Gastrocnemius medialis (tissue), 4 donors: ENCODE measurements at regions not wholly inside any gene's neighbourhood (a gene's known extent, or its start where the extent isn't known, plus 50 kb on each side); places are given as distances from the start of the nearest gene placed in this dataset.

Source experiments
- ATAC-seq, 2 donors: fragments of 150-250 bp; one replicate each; pipeline ENCODE4 v1.9.1; 2016
- DNase-seq, 2 donors: peaks; one replicate each; pipeline ENCODE4 v3.0.0-alpha.2; 2019
- H3K27ac ChIP-seq, 4 donors: fragments of 200-600 bp; sonication (generic); 1 replicate in 1 of 4; 2 replicates in 3 of 4; pipeline ENCODE4 v1.5.1; 2016 to 2018; ENCODE audit warnings: mild to moderate bottlenecking in 2 of 4, moderate library complexity in 1 of 4
- H3K27me3 ChIP-seq, 3 donors: fragments of 200-600 bp; sonication (generic) in 2 of 3; 1 replicate in 1 of 3; 2 replicates in 2 of 3; pipeline versions ENCODE4 v1.5.1 to v1.6.0; 2016 to 2019; ENCODE audit warnings: mild to moderate bottlenecking in 1 of 3, moderate library complexity in 1 of 3
- H3K36me3 ChIP-seq, 2 donors: fragments of 200-600 bp; sonication (generic) in 1 of 2; one replicate each; pipeline ENCODE4 v1.5.1; 2017 to 2018
- H3K4me1 ChIP-seq, 2 donors: fragments of 200-600 bp; sonication (generic) in 1 of 2; one replicate each; pipeline ENCODE4 v1.5.1; 2016 to 2017; ENCODE audit warnings: mild to moderate bottlenecking in 2 of 2
- H3K4me3 ChIP-seq, 4 donors: fragments of 200-600 bp; sonication (generic) in 3 of 4; 1 replicate in 1 of 4; 2 replicates in 3 of 4; pipeline ENCODE4 v1.5.1; 2016 to 2019; ENCODE audit warnings: mild to moderate bottlenecking in 2 of 4
- H3K9me3 ChIP-seq, 3 donors: fragments of 200-600 bp; sonication (generic) in 2 of 3; 1 replicate in 1 of 3; 2 replicates in 2 of 3; pipeline ENCODE4 v1.5.1; 2016 to 2019
- POLR2A ChIP-seq, 2 donors: fragments of 450-650 bp; IDR thresholded peaks; one replicate each; pipeline ENCODE4 v1.6.1; 2017; ENCODE audit warnings: antibody characterized with exemption in 2 of 2, mild to moderate bottlenecking in 2 of 2, moderate library complexity in 2 of 2
- in situ Hi-C, 4 donors: fragments of 200-750 bp; cut with MboI; loops; one replicate each; pipeline versions ENCODE4 v1.15.0 to v1.8.0; 2017; ENCODE audit warnings: low sequenced_read_pairs in 4 of 4
- intact Hi-C: fragments of 100-400 bp; cut with DNase I; formaldehyde crosslinking; loops from one replicate; pipeline ENCODE4 v1.15.1; 2023; ENCODE audit warnings: low total_unique reads
- TF ChIP-seq, protein P1 (sequence below), 5 experiments: fragments of 450-650 bp in 3 of 5; fragments of 200-600 bp in 2 of 5; sonication (generic) in 2 of 5; IDR thresholded peaks in 4 of 5; conservative IDR thresholded peaks in 1 of 5; 1 replicate in 4 of 5; 2 replicates in 1 of 5; pipeline ENCODE4 v1.5.1; 2016 to 2019; ENCODE audit warnings: antibody characterized with exemption in 5 of 5, mild to moderate bottlenecking in 3 of 5, moderate library complexity in 3 of 5

DNA sequence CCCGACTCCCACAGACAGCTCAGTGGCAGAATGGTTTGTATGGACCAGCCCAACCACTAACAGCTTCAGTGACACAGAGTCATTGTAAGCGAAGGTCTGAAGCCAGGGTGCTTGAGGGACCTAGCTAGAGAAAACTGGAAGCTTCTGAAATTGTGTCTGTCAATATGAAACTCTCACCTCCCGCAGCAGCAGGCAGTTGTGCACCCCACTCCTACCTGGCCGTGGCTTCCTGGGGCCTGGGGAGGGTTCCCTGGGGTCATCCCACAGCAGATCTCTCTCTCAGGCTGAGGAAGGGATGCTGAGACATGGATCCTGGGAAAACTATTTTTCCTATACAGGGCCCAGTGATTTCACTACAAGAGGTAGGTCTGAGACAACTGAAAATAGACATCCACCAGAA lies 229.5 kb downstream of the TFCP2L1 start:
- Histone ChIP-seq H3K4me1 (no peaks in the 10 kb centered on the region), H3K9me3 (no peaks in the 10 kb centered on the region), H3K27ac (no peak overlapping the region), H3K36me3 (no peaks in the 10 kb centered on the region), H3K27me3 (no peaks in the 10 kb centered on the region), H3K4me3 (no peak overlapping the region)
- DNase-seq (no peak), ATAC-seq (no peak)
- intact Hi-C loops (no loop called here), in situ Hi-C loops (no loop called here)
- no peak for TF ChIP-seq POLR2A (IDR thresholded peaks at IDR 0.05)
- TF ChIP-seq, protein P1, sequence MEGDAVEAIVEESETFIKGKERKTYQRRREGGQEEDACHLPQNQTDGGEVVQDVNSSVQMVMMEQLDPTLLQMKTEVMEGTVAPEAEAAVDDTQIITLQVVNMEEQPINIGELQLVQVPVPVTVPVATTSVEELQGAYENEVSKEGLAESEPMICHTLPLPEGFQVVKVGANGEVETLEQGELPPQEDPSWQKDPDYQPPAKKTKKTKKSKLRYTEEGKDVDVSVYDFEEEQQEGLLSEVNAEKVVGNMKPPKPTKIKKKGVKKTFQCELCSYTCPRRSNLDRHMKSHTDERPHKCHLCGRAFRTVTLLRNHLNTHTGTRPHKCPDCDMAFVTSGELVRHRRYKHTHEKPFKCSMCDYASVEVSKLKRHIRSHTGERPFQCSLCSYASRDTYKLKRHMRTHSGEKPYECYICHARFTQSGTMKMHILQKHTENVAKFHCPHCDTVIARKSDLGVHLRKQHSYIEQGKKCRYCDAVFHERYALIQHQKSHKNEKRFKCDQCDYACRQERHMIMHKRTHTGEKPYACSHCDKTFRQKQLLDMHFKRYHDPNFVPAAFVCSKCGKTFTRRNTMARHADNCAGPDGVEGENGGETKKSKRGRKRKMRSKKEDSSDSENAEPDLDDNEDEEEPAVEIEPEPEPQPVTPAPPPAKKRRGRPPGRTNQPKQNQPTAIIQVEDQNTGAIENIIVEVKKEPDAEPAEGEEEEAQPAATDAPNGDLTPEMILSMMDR (IDR thresholded peaks at IDR 0.05 in 4 of 5, conservative IDR thresholded peaks at IDR 0.05 in 1 of 5): no peak

DNA sequence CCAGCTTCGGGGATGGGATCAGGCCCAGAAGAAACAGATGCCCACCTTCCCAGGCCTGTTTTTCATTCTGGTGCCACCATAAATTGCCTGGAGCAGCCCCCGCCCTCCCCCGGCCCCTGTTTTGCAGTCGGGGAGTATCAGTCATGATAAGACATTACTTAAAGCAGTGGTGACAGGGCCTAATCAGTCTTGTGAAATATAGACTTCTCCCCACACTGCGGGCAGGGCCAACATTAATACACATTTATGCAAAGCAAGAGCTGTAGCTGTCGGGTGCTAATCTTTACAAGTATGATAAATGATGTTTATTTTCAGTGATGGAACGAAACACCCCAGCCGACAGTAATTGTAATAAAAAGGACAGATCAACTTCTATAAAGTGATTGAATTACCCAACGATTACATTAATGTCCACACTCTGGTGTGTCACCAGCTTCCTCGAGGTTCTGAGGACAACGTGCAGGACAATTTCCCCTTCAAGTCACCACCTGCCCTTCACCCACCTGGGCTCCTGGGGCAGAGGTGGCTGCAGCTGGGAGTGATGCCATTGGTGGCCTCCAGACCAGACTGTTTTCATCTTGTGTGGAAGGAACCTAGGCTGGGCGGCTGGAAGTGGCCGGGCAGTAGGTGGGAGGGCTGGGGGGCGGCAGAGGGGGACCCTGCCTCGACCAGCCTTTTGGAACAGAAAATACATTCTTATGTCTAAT lies 226.0 kb downstream of the TFCP2L1 start:
- Histone ChIP-seq H3K27ac (no peak overlapping the region), H3K27me3 (no peaks in the 10 kb centered on the region), H3K9me3 (no peaks in the 10 kb centered on the region), H3K4me3 (no peak overlapping the region), H3K36me3 (no peaks in the 10 kb centered on the region), H3K4me1 (no peaks in the 10 kb centered on the region)
- in situ Hi-C loops (no loop called here), intact Hi-C loops (no loop called here)
- ATAC-seq (no peak), DNase-seq (no peak)
- TF ChIP-seq, protein P1 (IDR thresholded peaks at IDR 0.05 in 4 of 5, conservative IDR thresholded peaks at IDR 0.05 in 1 of 5): no peak
- TF ChIP-seq POLR2A (IDR thresholded peaks at IDR 0.05): no peak

DNA sequence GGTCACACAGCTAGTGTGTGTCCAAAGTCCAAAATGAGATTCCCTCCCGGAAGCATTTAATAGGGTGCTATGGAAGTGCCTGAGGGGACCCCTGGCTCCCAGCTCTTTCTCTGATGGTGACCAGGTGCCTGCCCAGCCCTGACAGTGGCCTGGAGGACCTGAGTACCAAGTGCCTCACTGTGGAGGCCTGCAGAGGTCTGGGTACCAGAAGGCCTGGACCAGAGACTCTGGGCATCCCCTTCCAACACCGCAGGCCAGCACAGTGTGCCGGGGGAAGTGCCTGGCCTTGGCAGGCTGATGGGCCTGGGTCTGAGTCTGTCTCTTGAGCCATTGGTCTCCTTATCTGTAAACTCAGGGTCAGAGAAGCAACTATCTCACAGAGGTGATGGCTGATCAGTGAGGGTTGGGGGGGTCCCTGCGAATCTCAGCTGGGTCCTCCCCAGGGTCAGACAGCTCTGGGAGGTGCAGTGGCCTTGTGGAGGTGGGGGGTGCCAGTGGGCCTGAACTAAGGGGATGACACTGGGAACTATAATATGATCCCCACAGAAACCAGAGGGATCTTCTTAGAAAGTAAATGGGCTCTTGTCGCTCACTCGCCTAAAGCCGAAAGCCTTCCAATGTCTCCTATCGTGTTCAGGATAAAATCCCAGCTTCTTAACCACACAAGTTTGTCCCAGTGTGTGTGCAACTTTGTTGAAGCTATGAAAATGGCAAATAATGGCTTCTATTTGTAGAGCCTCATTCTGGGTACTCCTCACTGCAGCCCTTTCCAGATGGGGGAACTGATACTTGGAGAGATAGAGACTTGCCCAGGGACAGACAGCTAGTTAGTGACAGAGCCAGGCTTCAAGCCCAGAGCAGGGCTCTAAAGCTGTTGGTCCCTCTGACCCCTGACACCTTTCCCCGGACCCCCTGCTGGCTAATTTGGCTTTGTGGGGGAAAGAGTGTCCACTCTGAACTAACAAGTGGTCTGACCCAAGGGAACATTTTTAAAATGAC lies 225.1 kb downstream of the TFCP2L1 start:
- TF ChIP-seq, protein P1 (IDR thresholded peaks at IDR 0.05 in 4 of 5, conservative IDR thresholded peaks at IDR 0.05 in 1 of 5): no peak
- no peak for TF ChIP-seq POLR2A (IDR thresholded peaks at IDR 0.05)
- Histone ChIP-seq H3K9me3 (no peaks in the 10 kb centered on the region), H3K27me3 (no peaks in the 10 kb centered on the region), H3K4me3 (no peak overlapping the region), H3K4me1 (no peaks in the 10 kb centered on the region), H3K36me3 (no peaks in the 10 kb centered on the region), H3K27ac (no peak overlapping the region)
- ATAC-seq (no peak), DNase-seq (no peak)
- in situ Hi-C loops (no loop called here), intact Hi-C loops (no loop called here)

DNA sequence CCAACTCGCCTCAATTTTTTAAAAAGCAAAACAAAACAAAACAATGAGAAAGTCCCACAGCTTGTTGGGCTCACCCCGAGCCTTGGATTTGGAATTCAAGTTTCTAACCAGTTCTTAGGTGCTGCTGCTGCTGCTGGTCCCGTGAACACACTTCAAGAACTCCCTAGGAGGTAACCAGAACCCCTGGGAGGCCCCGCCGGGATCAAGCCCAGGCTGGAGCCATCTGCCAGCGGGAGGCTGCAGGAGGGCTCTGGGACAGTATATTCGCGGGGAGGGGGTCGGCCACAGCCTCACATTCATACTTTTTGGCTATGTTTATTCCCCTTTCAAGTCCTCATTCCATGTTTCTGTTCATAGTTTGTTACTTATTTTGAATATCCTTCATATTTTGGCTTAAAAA lies 223.4 kb downstream of the TFCP2L1 start:
- Histone ChIP-seq H3K9me3 (no peaks in the 10 kb centered on the region), H3K27me3 (no peaks in the 10 kb centered on the region), H3K27ac (no peak overlapping the region), H3K4me3 (no peak overlapping the region), H3K4me1 (no peaks in the 10 kb centered on the region), H3K36me3 (no peaks in the 10 kb centered on the region)
- intact Hi-C loops: no loop called here
- in situ Hi-C loops: no loop called here
- ATAC-seq (no peak), DNase-seq (no peak)
- no peak for TF ChIP-seq POLR2A (IDR thresholded peaks at IDR 0.05)
- TF ChIP-seq, protein P1 (IDR thresholded peaks at IDR 0.05 in 4 of 5, conservative IDR thresholded peaks at IDR 0.05 in 1 of 5): no peak
